SU-DHL-6 (cell line): ENCODE measurements at regions not wholly inside any gene's neighbourhood (a gene's known extent, or its start where the extent isn't known, plus 50 kb on each side); places are given as distances from the start of the nearest gene placed in this dataset.

Source experiments
- H2AFZ ChIP-seq: fragments of 200-600 bp; sonication (generic); 2 replicates; pipeline ENCODE4 v1.6.1; 2014; ENCODE audit warnings: low read depth, mild to moderate bottlenecking, moderate library complexity, mixed read lengths, antibody characterized with exemption, low read length; ENCODE audit not compliant: severe bottlenecking
- H3F3A ChIP-seq: fragments of 200-600 bp; shearing (Covaris generic); 2 replicates; pipeline ENCODE4 v1.6.0; 2016; ENCODE audit warnings: antibody characterized with exemption, mild to moderate bottlenecking; ENCODE audit not compliant: insufficient read depth
- H3K27ac ChIP-seq: fragments of 200-600 bp; sonication (generic); 2 replicates; pipeline ENCODE4 v1.5.1; 2016; ENCODE audit warnings: low read depth, mild to moderate bottlenecking, low read length, moderate library complexity, mixed read lengths
- H3K27me3 ChIP-seq: fragments of 200-600 bp; sonication (generic), shearing (Covaris generic); 2 replicates; pipeline ENCODE4 v1.6.0; 2014; ENCODE audit warnings: mild to moderate bottlenecking, low read length
- H3K36me3 ChIP-seq: fragments of 200-600 bp; sonication (generic); 2 replicates; pipeline ENCODE4 v1.6.1; 2014; ENCODE audit warnings: mild to moderate bottlenecking, low read length, mixed read lengths
- H3K4me2 ChIP-seq: fragments of 300-600, 200-600 bp; shearing (Covaris generic), sonication (generic); 2 replicates; pipeline ENCODE4 v1.6.0; 2014; ENCODE audit warnings: low read length, low read depth, mild to moderate bottlenecking; ENCODE audit not compliant: poor library complexity, severe bottlenecking
- H3K4me3 ChIP-seq: fragments of 200-600 bp; sonication (generic); 2 replicates; pipeline ENCODE4 v1.5.1; 2014; ENCODE audit warnings: antibody characterized with exemption, low read length, mild to moderate bottlenecking, mixed read lengths; ENCODE audit not compliant: insufficient read depth, poor library complexity, severe bottlenecking
- H3K79me2 ChIP-seq: fragments of 200-600 bp; sonication (generic); 2 replicates; pipeline ENCODE4 v1.6.1; 2014; ENCODE audit warnings: mild to moderate bottlenecking, low read length, moderate library complexity; ENCODE audit not compliant: insufficient read depth
- H3K9ac ChIP-seq: fragments of 200-600 bp; sonication (generic); 2 replicates; pipeline ENCODE4 v1.7.0; 2014; ENCODE audit warnings: mild to moderate bottlenecking, low read length
- H3K9me2 ChIP-seq: fragments of 200-600 bp; sonication (generic); replicated peaks from 2 replicates; pipeline ENCODE4 v1.6.1; 2014; ENCODE audit warnings: low read length; ENCODE audit not compliant: insufficient read depth
- H3K9me3 ChIP-seq: fragments of 200-600 bp; sonication (generic); 2 replicates; pipeline ENCODE4 v1.6.1; 2014; ENCODE audit warnings: low read length, mixed read lengths; ENCODE audit not compliant: insufficient read depth
- H4K20me1 ChIP-seq: fragments of 200-600 bp; sonication (generic); 2 replicates; pipeline ENCODE4 v1.6.1; 2014; ENCODE audit warnings: low read depth, mild to moderate bottlenecking, antibody characterized with exemption, low read length, moderate library complexity, mixed read lengths
- CTCF ChIP-seq: fragments of 200-600 bp; sonication (generic); IDR thresholded peaks from one replicate; pipeline ENCODE4 v1.5.1; 2017; ENCODE audit warnings: antibody characterized with exemption, mild to moderate bottlenecking, low read length, moderate library complexity; ENCODE audit not compliant: insufficient read depth, poor library complexity, severe bottlenecking
- EZH2phosphoT487 ChIP-seq: fragments of 200-600 bp; sonication (generic), shearing (Covaris generic); conservative IDR thresholded peaks from 2 replicates; pipeline ENCODE4 v1.6.1; 2018; ENCODE audit warnings: mild to moderate bottlenecking, antibody characterized with exemption, low read length, moderate library complexity, mixed read lengths

- H3K9me3 ChIP-seq, result no peaks in the 10 kb centered on the region
- no peaks in the 10 kb centered on the region for H3K27me3 ChIP-seq
- H3K9me2 ChIP-seq, result no peaks in the 10 kb centered on the region; the same call in 1 of the 2 replicates
- H3K4me2 ChIP-seq, result no peak overlapping the region
- no peak overlapping the region for H3K9ac ChIP-seq
- H3F3A ChIP-seq, result no peaks in the 10 kb centered on the region
- no peaks in the 10 kb centered on the region for H4K20me1 ChIP-seq
- no peak overlapping the region for H3K4me3 ChIP-seq
- H3K79me2 ChIP-seq, result no peaks in the 10 kb centered on the region
- TF ChIP-seq CTCF, result no peak
- no peak for TF ChIP-seq EZH2phosphoT487
- no peak overlapping the region for H3K27ac ChIP-seq
- no peak overlapping the region for H2AFZ ChIP-seq
- no peaks in the 10 kb centered on the region for H3K36me3 ChIP-seq
These were observed 430.4 kb downstream of the CAAP1 start for GRCh38 chr9:26462213-26462612.

GRCh38 chr9:26460624-26461023 lies 432.0 kb downstream of the CAAP1 start:
- no peaks in the 10 kb centered on the region for H3K27me3 ChIP-seq
- no peaks in the 10 kb centered on the region for H3F3A ChIP-seq
- H3K4me3 ChIP-seq, result no peak overlapping the region
- no peak overlapping the region for H3K4me2 ChIP-seq
- no peaks in the 10 kb centered on the region for H3K79me2 ChIP-seq
- no peaks in the 10 kb centered on the region for H3K9me3 ChIP-seq
- no peaks in the 10 kb centered on the region for H4K20me1 ChIP-seq
- H3K36me3 ChIP-seq, result no peaks in the 10 kb centered on the region
- no peak for TF ChIP-seq EZH2phosphoT487
- no peak for TF ChIP-seq CTCF
- no peak overlapping the region for H3K27ac ChIP-seq
- no peak overlapping the region for H2AFZ ChIP-seq
- no peak overlapping the region for H3K9ac ChIP-seq
- H3K9me2 ChIP-seq, result no peaks in the 10 kb centered on the region; the same call in 1 of the 2 replicates

- no peak overlapping the region for H3K4me2 ChIP-seq
- H3F3A ChIP-seq, result no peaks in the 10 kb centered on the region
- H3K9me2 ChIP-seq, result no peaks in the 10 kb centered on the region; the same call in 1 of the 2 replicates
- no peaks in the 10 kb centered on the region for H4K20me1 ChIP-seq
- no peak overlapping the region for H3K27ac ChIP-seq
- H3K36me3 ChIP-seq, result no peaks in the 10 kb centered on the region
- H3K9me3 ChIP-seq, result no peaks in the 10 kb centered on the region
- TF ChIP-seq CTCF (no peak), EZH2phosphoT487 (no peak)
- no peak overlapping the region for H2AFZ ChIP-seq
- no peak overlapping the region for H3K9ac ChIP-seq
- H3K79me2 ChIP-seq, result no peaks in the 10 kb centered on the region
- no peak overlapping the region for H3K4me3 ChIP-seq
- H3K27me3 ChIP-seq, result no peaks in the 10 kb centered on the region
These were observed 432.6 kb downstream of the CAAP1 start for GRCh38 chr9:26459959-26460358.
